K562 (cell line): ENCODE measurements at regions not wholly inside any gene's neighbourhood (a gene's known extent, or its start where the extent isn't known, plus 50 kb on each side); places are given as distances from the start of the nearest gene placed in this dataset.

ENCODE experiments used
- ATAC-seq: fragments of 200-7000 bp; cut with Tn5 transposase; 3 replicates; pipeline ENCODE4 v1.9.1; 2020; ENCODE audit warnings: moderate library complexity
- BruUV-seq: library from RNA; stranded (reverse); fragments of 400-500 nt; replicated peaks from 2 replicates; lab custom pipeline; 2021; lab: Mats Ljungman, UMichigan
- CTCF ChIA-PET: fragments of 300-600 bp; formaldehyde crosslinking; extraction: SDS; loops from one replicate; lab custom pipeline; 2021; ENCODE audit warnings: low intra/inter-chr PET ratio; lab: Yijun Ruan, JAX
- POLR2A ChIA-PET: fragments of 300-600, 350-650 bp; sonication (Branson Sonifier 250); formaldehyde crosslinking; extraction: SDS; loops from one replicate; lab custom pipeline; 2021; ENCODE audit warnings: antibody characterized with exemption, inconsistent platforms; lab: Yijun Ruan, JAX
- DNase-seq, 4 experiments: peaks; one replicate each; pipeline versions ENCODE4 v3.0.0 to v3.0.0-alpha.2; 2011 to 2018; ENCODE audit warnings: low spot score in 3 of 4, mixed read lengths in 3 of 4; ENCODE audit errors: extremely low read depth in 1 of 4
- FAIRE-seq: peaks from 2 replicates; lab custom pipeline; 2011; peaks lifted over from hg19 to GRCh38; lab: Jason Lieb, UNC
- H2AFZ ChIP-seq: 2 replicates; pipeline ENCODE4 v1.6.0; 2011; ENCODE audit warnings: low read depth, low read length, control low read depth, inconsistent platforms
- H3K27ac ChIP-seq: fragments of 200-600 bp; 3 replicates; pipeline ENCODE4 v1.8.0; 2011; ENCODE audit warnings: low read depth, mild to moderate bottlenecking, control low read depth, inconsistent platforms, low read length, moderate library complexity, mixed read lengths; ENCODE audit errors: extremely low read depth
- H3K27me3 ChIP-seq, 2 experiments: fragments of 300-600 bp in 1 of 2; 2 replicates in 1 of 2; 3 replicates in 1 of 2; pipeline versions ENCODE4 v1.6.0 to v1.8.0; 2011; ENCODE audit warnings: inconsistent platforms in 2 of 2, low read length in 2 of 2, mild to moderate bottlenecking in 1 of 2, mixed read lengths in 1 of 2, moderate library complexity in 1 of 2; ENCODE audit not compliant: control insufficient read depth in 2 of 2, insufficient read depth in 2 of 2
- H3K36me3 ChIP-seq: fragments of 300-600 bp; 3 replicates; pipeline ENCODE4 v1.8.0; 2011; ENCODE audit warnings: mild to moderate bottlenecking, low read length, inconsistent platforms; ENCODE audit not compliant: control insufficient read depth, insufficient read depth
- H3K4me1 ChIP-seq, 2 experiments: fragments of 200-600 bp in 1 of 2; replicated peaks in 1 of 2; 2 replicates in 1 of 2; 3 replicates in 1 of 2; pipeline versions ENCODE4 v1.5.1 to v1.8.0; 2011; ENCODE audit warnings: inconsistent platforms in 2 of 2, low read length in 2 of 2, mild to moderate bottlenecking in 1 of 2, mixed read lengths in 1 of 2, moderate library complexity in 1 of 2; ENCODE audit not compliant: control insufficient read depth in 2 of 2, insufficient read depth in 2 of 2
- H3K4me2 ChIP-seq: 2 replicates; pipeline ENCODE4 v1.6.1; 2011; ENCODE audit warnings: low read length, control low read depth, inconsistent platforms, mixed read lengths; ENCODE audit not compliant: insufficient read depth
- H3K4me3 ChIP-seq: fragments of 200-600 bp; sonication (generic), shearing (Covaris generic); 2 replicates; pipeline ENCODE4 v1.5.1; 2016; ENCODE audit warnings: control low read depth, inconsistent platforms
- H3K79me2 ChIP-seq: fragments of 200-600 bp; 3 replicates; pipeline ENCODE4 v1.8.0; 2011; ENCODE audit warnings: low read length, inconsistent platforms; ENCODE audit not compliant: control insufficient read depth, insufficient read depth
- H3K9ac ChIP-seq, 2 experiments: 2 replicates each; pipeline versions ENCODE4 v1.6.0 to v1.6.1; 2011; ENCODE audit warnings: low read depth in 2 of 2, low read length in 2 of 2, control low read depth in 1 of 2, inconsistent platforms in 1 of 2, mild to moderate bottlenecking in 1 of 2, mixed read lengths in 1 of 2; ENCODE audit not compliant: insufficient read depth in 1 of 2
- H3K9me1 ChIP-seq: one replicate; pipeline ENCODE4 v1.6.0; 2011; ENCODE audit warnings: inconsistent platforms, mild to moderate bottlenecking, low read length, moderate library complexity; ENCODE audit not compliant: control insufficient read depth, insufficient read depth
- H3K9me3 ChIP-seq: replicated peaks from 2 replicates; pipeline ENCODE4 v1.5.1; 2011; ENCODE audit warnings: low read depth, low read length, inconsistent platforms; ENCODE audit not compliant: control insufficient read depth, insufficient read depth
- H4K20me1 ChIP-seq: replicated peaks from 2 replicates; pipeline ENCODE4 v1.6.1; 2011; ENCODE audit warnings: low read length, inconsistent platforms, mixed read lengths; ENCODE audit not compliant: control insufficient read depth, insufficient read depth
- LCOR ChIP-seq: sonication (generic); formaldehyde crosslinking; IDR thresholded peaks from 2 replicates; pipeline ENCODE4 v1.8.0; 2022; ENCODE audit warnings: mild to moderate bottlenecking, missing genetic modification reagents
- MIER1 ChIP-seq: fragments of 450-650 bp; IDR thresholded peaks from 2 replicates; pipeline ENCODE4 v1.6.1; 2016; ENCODE audit warnings: antibody characterized with exemption, mild to moderate bottlenecking, low read depth
- PTBP1 ChIP-seq: fragments of 200-400 bp; formaldehyde crosslinking; IDR thresholded peaks from 2 replicates; pipeline ENCODE4 v1.6.1; 2017; ENCODE audit warnings: low read depth, low read length
- TRIM25 ChIP-seq: fragments of 450-650 bp; IDR thresholded peaks from 2 replicates; pipeline ENCODE4 v1.7.0; 2016; ENCODE audit warnings: borderline replicate concordance
- ZBTB11 ChIP-seq, 3 experiments: fragments of 200-800 bp in 1 of 3; fragments of 250-450 bp in 1 of 3; fragments of 450-650 bp in 1 of 3; sonication (Bioruptor Pico) in 1 of 3; sonication (Bioruptor generic) in 1 of 3; formaldehyde crosslinking in 1 of 3; IDR thresholded peaks; 2 replicates each; pipeline versions ENCODE4 v1.6.1 to v1.8.0; 2016 to 2022; ENCODE audit warnings: mild to moderate bottlenecking in 2 of 3, missing genetic modification characterization in 2 of 3, missing compliant biosample characterization in 1 of 3, moderate library complexity in 1 of 3
- ZNF175 ChIP-seq: fragments of 200-800 bp; sonication (Bioruptor generic); IDR thresholded peaks from 2 replicates; pipeline ENCODE4 v1.6.1; 2016; ENCODE audit warnings: low read depth, mild to moderate bottlenecking, missing genetic modification characterization, missing compliant biosample characterization
- ZNF384 ChIP-seq: IDR thresholded peaks from 2 replicates; pipeline ENCODE4 v1.6.1; 2012; ENCODE audit warnings: low read depth, low read length, improper control_type of control experiment
- ZZZ3 ChIP-seq: fragments of 450-650 bp; IDR thresholded peaks from 2 replicates; pipeline ENCODE4 v1.6.1; 2016; ENCODE audit warnings: antibody characterized with exemption, mild to moderate bottlenecking, moderate library complexity
- WGBS: fragments of 100-300 bp; shearing (Covaris generic); methylation state at CpG from one replicate; pipeline ENCODE4 v1.1.6; 2016; ENCODE audit warnings: low coverage, mixed read lengths; ENCODE audit not compliant: insufficient coverage; ENCODE audit errors: missing lambda C conversion rate; 5-methylcytosine and 5-hydroxymethylcytosine counted together
- in situ Hi-C: fragments of 300-500 bp; cut with MboI; formaldehyde crosslinking; loops from 4 replicates; pipeline ENCODE4 v1.15.0; 2018; ENCODE audit warnings: inconsistent platforms, mixed read lengths
- intact Hi-C: fragments of 100-400 bp; cut with micrococcal nuclease; formaldehyde crosslinking; loops from 2 replicates; pipeline ENCODE4 v1.14.2; 2022
- TF ChIP-seq, protein P1 (sequence below): fragments of 450-650 bp; IDR thresholded peaks from 2 replicates; pipeline ENCODE4 v1.7.1; 2018; ENCODE audit warnings: mild to moderate bottlenecking, low read depth; ENCODE audit not compliant: partially characterized antibody
- TF ChIP-seq, protein P2 (sequence below), 3 experiments: fragments of 200-800 bp in 1 of 3; sonication (Bioruptor generic) in 1 of 3; sonication (generic) in 1 of 3; formaldehyde crosslinking in 1 of 3; IDR thresholded peaks; 2 replicates each; pipeline versions ENCODE4 v1.6.1 to v1.8.0; 2016 to 2022; ENCODE audit warnings: mild to moderate bottlenecking in 2 of 3, missing compliant biosample characterization in 2 of 3, missing genetic modification characterization in 2 of 3, missing genetic modification reagents in 1 of 3

GRCh38 chr7:46512891-46513413 is 591.9 kb upstream of the IGFBP3 start:
- Histone ChIP-seq H3K4me2 (no peak overlapping the region), H3K9me1 (no peaks in the 10 kb centered on the region), H3K9ac (no peak overlapping the region), H2AFZ (no peak overlapping the region), H3K9me3 (0 out of 2 replicates have a peak, but pooled peaks cover 1% of the 10 kb centered on the region), H3K4me3 (no peak overlapping the region), H3K27ac (no peak overlapping the region), H4K20me1 (no peaks in the 10 kb centered on the region), H3K79me2 (no peaks in the 10 kb centered on the region), H3K4me1 (no peaks in the 10 kb centered on the region), H3K27me3 (no peaks in the 10 kb centered on the region), H3K36me3 (no peaks in the 10 kb centered on the region)
- DNase-seq = no peak
- BruUV-seq = no TSS peak
- 0% methylated on average over 4 of the region's 4 CpGs for WGBS
- no peak for ATAC-seq
- intact Hi-C loops (no loop called here), in situ Hi-C loops (no loop called here)
- CTCF ChIA-PET = no interaction called here
- no peak for FAIRE-seq
- TF ChIP-seq ZNF384 (no peak), PTBP1 (no peak), ZZZ3 (no peak), LCOR (CRISPR knock-in tag) (no peak), ZNF175 (no peak), MIER1 (no peak), ZBTB11 (CRISPR knock-in tag; IDR thresholded peaks at IDR 0.05) (no peak), TRIM25 (no peak)
- TF ChIP-seq, protein P1, sequence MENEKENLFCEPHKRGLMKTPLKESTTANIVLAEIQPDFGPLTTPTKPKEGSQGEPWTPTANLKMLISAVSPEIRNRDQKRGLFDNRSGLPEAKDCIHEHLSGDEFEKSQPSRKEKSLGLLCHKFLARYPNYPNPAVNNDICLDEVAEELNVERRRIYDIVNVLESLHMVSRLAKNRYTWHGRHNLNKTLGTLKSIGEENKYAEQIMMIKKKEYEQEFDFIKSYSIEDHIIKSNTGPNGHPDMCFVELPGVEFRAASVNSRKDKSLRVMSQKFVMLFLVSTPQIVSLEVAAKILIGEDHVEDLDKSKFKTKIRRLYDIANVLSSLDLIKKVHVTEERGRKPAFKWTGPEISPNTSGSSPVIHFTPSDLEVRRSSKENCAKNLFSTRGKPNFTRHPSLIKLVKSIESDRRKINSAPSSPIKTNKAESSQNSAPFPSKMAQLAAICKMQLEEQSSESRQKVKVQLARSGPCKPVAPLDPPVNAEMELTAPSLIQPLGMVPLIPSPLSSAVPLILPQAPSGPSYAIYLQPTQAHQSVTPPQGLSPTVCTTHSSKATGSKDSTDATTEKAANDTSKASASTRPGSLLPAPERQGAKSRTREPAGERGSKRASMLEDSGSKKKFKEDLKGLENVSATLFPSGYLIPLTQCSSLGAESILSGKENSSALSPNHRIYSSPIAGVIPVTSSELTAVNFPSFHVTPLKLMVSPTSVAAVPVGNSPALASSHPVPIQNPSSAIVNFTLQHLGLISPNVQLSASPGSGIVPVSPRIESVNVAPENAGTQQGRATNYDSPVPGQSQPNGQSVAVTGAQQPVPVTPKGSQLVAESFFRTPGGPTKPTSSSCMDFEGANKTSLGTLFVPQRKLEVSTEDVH = no peak
- TF ChIP-seq, protein P2, sequence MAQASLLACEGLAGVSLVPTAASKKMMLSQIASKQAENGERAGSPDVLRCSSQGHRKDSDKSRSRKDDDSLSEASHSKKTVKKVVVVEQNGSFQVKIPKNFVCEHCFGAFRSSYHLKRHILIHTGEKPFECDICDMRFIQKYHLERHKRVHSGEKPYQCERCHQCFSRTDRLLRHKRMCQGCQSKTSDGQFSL (CRISPR knock-in tag; IDR thresholded peaks at IDR 0.05) = no peak
- TF ChIP-seq, protein P2 (tag; IDR thresholded peaks at IDR 0.05) = no peak
- POLR2A ChIA-PET = no interaction called here
